Testis (tissue), 2 donors: ENCODE measurements at regions not wholly inside any gene's neighbourhood (a gene's known extent, or its start where the extent isn't known, plus 50 kb on each side); places are given as distances from the start of the nearest gene placed in this dataset.

Source experiments
- CTCF ChIP-seq, 3 experiments: fragments of 450-650 bp in 2 of 3; fragments of 200-600 bp in 1 of 3; sonication (generic) in 1 of 3; IDR thresholded peaks; one replicate each; pipeline ENCODE4 v1.5.1; 2016 to 2019; ENCODE audit warnings: antibody characterized with exemption in 3 of 3, mild to moderate bottlenecking in 2 of 3, moderate library complexity in 1 of 3
- POLR2A ChIP-seq: fragments of 450-650 bp; IDR thresholded peaks from one replicate; pipeline ENCODE4 v1.6.1; 2017; ENCODE audit warnings: antibody characterized with exemption, mild to moderate bottlenecking, moderate library complexity

GRCh38 chr16:81163671-81164070 is 67.5 kb upstream of the GCSH start:
- TF ChIP-seq CTCF (IDR thresholded peaks at IDR 0.05) (no peak), POLR2A (no peak)
